ENCODE measurements at regions not wholly inside any gene's neighbourhood (a gene's known extent, or its start where the extent isn't known, plus 50 kb on each side); places are given as distances from the start of the nearest gene placed in this dataset.

DNA sequence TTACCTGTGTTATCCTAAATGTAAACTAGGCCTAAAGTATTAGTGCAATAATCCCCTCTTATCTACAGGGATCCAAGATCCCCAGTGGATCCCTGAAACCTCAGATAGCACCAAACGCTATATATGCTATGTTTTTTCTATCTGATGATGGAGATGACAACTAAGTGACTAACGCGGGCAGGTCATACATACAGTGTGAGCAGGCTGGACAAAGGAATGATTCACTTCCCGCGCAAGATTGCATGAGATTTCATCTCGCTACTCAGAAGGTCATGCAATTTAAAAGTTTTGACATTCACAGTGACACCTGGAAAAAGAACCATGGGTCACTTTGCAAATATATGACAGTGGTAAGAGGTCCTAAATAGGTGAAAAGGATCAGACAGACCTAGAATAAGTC is 875.9 kb downstream of the HACE1 start (continued):
- TF ChIP-seq, protein P1, sequence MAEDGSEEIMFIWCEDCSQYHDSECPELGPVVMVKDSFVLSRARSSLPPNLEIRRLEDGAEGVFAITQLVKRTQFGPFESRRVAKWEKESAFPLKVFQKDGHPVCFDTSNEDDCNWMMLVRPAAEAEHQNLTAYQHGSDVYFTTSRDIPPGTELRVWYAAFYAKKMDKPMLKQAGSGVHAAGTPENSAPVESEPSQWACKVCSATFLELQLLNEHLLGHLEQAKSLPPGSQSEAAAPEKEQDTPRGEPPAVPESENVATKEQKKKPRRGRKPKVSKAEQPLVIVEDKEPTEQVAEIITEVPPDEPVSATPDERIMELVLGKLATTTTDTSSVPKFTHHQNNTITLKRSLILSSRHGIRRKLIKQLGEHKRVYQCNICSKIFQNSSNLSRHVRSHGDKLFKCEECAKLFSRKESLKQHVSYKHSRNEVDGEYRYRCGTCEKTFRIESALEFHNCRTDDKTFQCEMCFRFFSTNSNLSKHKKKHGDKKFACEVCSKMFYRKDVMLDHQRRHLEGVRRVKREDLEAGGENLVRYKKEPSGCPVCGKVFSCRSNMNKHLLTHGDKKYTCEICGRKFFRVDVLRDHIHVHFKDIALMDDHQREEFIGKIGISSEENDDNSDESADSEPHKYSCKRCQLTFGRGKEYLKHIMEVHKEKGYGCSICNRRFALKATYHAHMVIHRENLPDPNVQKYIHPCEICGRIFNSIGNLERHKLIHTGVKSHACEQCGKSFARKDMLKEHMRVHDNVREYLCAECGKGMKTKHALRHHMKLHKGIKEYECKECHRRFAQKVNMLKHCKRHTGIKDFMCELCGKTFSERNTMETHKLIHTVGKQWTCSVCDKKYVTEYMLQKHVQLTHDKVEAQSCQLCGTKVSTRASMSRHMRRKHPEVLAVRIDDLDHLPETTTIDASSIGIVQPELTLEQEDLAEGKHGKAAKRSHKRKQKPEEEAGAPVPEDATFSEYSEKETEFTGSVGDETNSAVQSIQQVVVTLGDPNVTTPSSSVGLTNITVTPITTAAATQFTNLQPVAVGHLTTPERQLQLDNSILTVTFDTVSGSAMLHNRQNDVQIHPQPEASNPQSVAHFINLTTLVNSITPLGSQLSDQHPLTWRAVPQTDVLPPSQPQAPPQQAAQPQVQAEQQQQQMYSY (CRISPR knock-in tag; IDR thresholded peaks at IDR 0.05), result no peak
- TF ChIP-seq, protein P2, sequence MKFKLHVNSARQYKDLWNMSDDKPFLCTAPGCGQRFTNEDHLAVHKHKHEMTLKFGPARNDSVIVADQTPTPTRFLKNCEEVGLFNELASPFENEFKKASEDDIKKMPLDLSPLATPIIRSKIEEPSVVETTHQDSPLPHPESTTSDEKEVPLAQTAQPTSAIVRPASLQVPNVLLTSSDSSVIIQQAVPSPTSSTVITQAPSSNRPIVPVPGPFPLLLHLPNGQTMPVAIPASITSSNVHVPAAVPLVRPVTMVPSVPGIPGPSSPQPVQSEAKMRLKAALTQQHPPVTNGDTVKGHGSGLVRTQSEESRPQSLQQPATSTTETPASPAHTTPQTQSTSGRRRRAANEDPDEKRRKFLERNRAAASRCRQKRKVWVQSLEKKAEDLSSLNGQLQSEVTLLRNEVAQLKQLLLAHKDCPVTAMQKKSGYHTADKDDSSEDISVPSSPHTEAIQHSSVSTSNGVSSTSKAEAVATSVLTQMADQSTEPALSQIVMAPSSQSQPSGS (CRISPR knock-in tag; IDR thresholded peaks at IDR 0.05; ENCODE audit: borderline replicate concordance, low read depth), result no peak
- TF ChIP-seq ZNF232 (CRISPR knock-in tag; IDR thresholded peaks at IDR 0.05) (no peak), CREM (CRISPR knock-in tag; IDR thresholded peaks at IDR 0.05) (no peak)

DNA sequence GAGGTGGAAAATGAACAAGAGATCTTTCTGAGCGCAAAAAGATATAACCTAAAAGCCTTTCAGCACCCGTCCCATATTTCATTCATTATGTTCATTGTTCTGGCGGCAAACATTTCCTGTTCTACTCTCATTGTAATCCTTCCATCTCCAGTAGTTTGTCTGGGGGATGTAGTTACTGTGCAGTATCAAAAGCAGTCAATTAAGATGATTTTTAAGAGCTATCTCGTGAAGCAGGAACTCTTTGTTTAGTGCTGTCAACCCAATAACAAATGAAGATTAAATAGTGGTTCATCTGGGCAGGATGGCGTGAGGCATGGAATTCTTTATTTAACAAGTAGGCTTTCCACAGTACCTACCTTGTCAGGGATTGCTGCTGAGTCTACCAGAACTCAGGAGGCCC is 876.7 kb downstream of the HACE1 start:
- H3K4me3 Mint-ChIP-seq, result no peak overlapping the region
- CTCF ChIA-PET, result no interaction called here

DNA sequence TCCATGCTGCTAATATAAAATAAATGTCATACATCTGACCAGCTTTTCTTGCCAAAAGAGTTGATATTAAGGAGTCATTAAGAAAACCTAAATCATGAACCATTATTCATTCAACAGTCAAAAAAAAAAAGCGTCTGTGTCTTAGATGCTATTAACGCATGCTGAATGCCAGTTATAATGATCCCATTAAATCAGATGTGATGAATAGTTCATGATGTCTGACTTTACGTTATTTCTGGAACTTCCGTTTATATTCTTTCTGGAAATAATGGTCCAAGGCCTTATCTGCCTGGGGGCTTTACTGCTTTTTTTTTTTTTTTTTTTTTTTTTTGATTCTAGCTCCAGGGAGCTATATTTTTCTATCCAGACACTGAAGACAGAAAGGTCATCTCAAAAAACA is 877.1 kb downstream of the HACE1 start:
- ChIA-PET POLR2A (no interaction called here), CTCF (no interaction called here)
- H3K9me3 Mint-ChIP-seq, result peaks cover 12% of the 10 kb centered on the region
- no peak overlapping the region for H3K4me3 Mint-ChIP-seq
- ATAC-seq, result no peak
- no peak for DNase-seq (ENCODE audit: low spot score)
- no peaks in the 10 kb centered on the region for H3K27me3 Mint-ChIP-seq (ENCODE audit: low read depth)
- no peaks in the 10 kb centered on the region for H3K4me1 Mint-ChIP-seq
- TF ChIP-seq, protein P3, sequence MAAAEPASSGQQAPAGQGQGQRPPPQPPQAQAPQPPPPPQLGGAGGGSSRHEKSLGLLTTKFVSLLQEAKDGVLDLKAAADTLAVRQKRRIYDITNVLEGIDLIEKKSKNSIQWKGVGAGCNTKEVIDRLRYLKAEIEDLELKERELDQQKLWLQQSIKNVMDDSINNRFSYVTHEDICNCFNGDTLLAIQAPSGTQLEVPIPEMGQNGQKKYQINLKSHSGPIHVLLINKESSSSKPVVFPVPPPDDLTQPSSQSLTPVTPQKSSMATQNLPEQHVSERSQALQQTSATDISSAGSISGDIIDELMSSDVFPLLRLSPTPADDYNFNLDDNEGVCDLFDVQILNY (CRISPR knock-in tag; IDR thresholded peaks at IDR 0.05), result no peak
- TF ChIP-seq, protein P4, sequence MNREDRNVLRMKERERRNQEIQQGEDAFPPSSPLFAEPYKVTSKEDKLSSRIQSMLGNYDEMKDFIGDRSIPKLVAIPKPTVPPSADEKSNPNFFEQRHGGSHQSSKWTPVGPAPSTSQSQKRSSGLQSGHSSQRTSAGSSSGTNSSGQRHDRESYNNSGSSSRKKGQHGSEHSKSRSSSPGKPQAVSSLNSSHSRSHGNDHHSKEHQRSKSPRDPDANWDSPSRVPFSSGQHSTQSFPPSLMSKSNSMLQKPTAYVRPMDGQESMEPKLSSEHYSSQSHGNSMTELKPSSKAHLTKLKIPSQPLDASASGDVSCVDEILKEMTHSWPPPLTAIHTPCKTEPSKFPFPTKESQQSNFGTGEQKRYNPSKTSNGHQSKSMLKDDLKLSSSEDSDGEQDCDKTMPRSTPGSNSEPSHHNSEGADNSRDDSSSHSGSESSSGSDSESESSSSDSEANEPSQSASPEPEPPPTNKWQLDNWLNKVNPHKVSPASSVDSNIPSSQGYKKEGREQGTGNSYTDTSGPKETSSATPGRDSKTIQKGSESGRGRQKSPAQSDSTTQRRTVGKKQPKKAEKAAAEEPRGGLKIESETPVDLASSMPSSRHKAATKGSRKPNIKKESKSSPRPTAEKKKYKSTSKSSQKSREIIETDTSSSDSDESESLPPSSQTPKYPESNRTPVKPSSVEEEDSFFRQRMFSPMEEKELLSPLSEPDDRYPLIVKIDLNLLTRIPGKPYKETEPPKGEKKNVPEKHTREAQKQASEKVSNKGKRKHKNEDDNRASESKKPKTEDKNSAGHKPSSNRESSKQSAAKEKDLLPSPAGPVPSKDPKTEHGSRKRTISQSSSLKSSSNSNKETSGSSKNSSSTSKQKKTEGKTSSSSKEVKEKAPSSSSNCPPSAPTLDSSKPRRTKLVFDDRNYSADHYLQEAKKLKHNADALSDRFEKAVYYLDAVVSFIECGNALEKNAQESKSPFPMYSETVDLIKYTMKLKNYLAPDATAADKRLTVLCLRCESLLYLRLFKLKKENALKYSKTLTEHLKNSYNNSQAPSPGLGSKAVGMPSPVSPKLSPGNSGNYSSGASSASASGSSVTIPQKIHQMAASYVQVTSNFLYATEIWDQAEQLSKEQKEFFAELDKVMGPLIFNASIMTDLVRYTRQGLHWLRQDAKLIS (CRISPR knock-in tag; IDR thresholded peaks at IDR 0.05; ENCODE audit: borderline replicate concordance), result no peak
- TF ChIP-seq, protein P5, sequence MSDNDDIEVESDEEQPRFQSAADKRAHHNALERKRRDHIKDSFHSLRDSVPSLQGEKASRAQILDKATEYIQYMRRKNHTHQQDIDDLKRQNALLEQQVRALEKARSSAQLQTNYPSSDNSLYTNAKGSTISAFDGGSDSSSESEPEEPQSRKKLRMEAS (CRISPR knock-in tag; IDR thresholded peaks at IDR 0.05), result no peak
- TF ChIP-seq, protein P6, sequence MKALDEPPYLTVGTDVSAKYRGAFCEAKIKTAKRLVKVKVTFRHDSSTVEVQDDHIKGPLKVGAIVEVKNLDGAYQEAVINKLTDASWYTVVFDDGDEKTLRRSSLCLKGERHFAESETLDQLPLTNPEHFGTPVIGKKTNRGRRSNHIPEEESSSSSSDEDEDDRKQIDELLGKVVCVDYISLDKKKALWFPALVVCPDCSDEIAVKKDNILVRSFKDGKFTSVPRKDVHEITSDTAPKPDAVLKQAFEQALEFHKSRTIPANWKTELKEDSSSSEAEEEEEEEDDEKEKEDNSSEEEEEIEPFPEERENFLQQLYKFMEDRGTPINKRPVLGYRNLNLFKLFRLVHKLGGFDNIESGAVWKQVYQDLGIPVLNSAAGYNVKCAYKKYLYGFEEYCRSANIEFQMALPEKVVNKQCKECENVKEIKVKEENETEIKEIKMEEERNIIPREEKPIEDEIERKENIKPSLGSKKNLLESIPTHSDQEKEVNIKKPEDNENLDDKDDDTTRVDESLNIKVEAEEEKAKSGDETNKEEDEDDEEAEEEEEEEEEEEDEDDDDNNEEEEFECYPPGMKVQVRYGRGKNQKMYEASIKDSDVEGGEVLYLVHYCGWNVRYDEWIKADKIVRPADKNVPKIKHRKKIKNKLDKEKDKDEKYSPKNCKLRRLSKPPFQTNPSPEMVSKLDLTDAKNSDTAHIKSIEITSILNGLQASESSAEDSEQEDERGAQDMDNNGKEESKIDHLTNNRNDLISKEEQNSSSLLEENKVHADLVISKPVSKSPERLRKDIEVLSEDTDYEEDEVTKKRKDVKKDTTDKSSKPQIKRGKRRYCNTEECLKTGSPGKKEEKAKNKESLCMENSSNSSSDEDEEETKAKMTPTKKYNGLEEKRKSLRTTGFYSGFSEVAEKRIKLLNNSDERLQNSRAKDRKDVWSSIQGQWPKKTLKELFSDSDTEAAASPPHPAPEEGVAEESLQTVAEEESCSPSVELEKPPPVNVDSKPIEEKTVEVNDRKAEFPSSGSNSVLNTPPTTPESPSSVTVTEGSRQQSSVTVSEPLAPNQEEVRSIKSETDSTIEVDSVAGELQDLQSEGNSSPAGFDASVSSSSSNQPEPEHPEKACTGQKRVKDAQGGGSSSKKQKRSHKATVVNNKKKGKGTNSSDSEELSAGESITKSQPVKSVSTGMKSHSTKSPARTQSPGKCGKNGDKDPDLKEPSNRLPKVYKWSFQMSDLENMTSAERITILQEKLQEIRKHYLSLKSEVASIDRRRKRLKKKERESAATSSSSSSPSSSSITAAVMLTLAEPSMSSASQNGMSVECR (CRISPR knock-in tag; IDR thresholded peaks at IDR 0.05; ENCODE audit: borderline replicate concordance), result no peak
- TF ChIP-seq CBFB (CRISPR knock-in tag; IDR thresholded peaks at IDR 0.05; ENCODE audit: low read depth) (no peak), CREM (CRISPR knock-in tag; IDR thresholded peaks at IDR 0.05) (no peak), ZNF121 (CRISPR knock-in tag; IDR thresholded peaks at IDR 0.05) (no peak), PRRX2 (CRISPR knock-in tag; IDR thresholded peaks at IDR 0.05) (no peak), ZNF219 (CRISPR knock-in tag; IDR thresholded peaks at IDR 0.05; ENCODE audit: borderline replicate concordance) (no peak)
- TF ChIP-seq, protein P7, sequence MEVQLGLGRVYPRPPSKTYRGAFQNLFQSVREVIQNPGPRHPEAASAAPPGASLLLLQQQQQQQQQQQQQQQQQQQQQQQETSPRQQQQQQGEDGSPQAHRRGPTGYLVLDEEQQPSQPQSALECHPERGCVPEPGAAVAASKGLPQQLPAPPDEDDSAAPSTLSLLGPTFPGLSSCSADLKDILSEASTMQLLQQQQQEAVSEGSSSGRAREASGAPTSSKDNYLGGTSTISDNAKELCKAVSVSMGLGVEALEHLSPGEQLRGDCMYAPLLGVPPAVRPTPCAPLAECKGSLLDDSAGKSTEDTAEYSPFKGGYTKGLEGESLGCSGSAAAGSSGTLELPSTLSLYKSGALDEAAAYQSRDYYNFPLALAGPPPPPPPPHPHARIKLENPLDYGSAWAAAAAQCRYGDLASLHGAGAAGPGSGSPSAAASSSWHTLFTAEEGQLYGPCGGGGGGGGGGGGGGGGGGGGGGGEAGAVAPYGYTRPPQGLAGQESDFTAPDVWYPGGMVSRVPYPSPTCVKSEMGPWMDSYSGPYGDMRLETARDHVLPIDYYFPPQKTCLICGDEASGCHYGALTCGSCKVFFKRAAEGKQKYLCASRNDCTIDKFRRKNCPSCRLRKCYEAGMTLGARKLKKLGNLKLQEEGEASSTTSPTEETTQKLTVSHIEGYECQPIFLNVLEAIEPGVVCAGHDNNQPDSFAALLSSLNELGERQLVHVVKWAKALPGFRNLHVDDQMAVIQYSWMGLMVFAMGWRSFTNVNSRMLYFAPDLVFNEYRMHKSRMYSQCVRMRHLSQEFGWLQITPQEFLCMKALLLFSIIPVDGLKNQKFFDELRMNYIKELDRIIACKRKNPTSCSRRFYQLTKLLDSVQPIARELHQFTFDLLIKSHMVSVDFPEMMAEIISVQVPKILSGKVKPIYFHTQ (CRISPR knock-in tag; IDR thresholded peaks at IDR 0.05), result no peak
- 0 out of 2 replicates have a peak, but pooled peaks cover 5% of the 10 kb centered on the region for H3K36me3 Mint-ChIP-seq
- no peak overlapping the region for H3K27ac Mint-ChIP-seq

More for the DNA sequence above, 876.7 kb downstream of the HACE1 start:
- Mint-ChIP-seq H3K4me1 (no peaks in the 10 kb centered on the region), H3K36me3 (0 out of 2 replicates have a peak, but pooled peaks cover 5% of the 10 kb centered on the region), H3K9me3 (peaks cover 12% of the 10 kb centered on the region), H3K27me3 (ENCODE audit: low read depth) (no peaks in the 10 kb centered on the region), H3K27ac (no peak overlapping the region)
- DNase-seq (ENCODE audit: low spot score) (no peak), ATAC-seq (no peak; the same call in 1 of the 2 replicates)
- POLR2A ChIA-PET, result no interaction called here
- TF ChIP-seq, protein P8, sequence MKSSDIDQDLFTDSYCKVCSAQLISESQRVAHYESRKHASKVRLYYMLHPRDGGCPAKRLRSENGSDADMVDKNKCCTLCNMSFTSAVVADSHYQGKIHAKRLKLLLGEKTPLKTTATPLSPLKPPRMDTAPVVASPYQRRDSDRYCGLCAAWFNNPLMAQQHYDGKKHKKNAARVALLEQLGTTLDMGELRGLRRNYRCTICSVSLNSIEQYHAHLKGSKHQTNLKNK (CRISPR knock-in tag; IDR thresholded peaks at IDR 0.05), result no peak

Measured in WTC11 (cell line).